Hematopoietic multipotent progenitor cell treated with erythropoietin and hydrocortisone succinate and interleukin-3 and kit ligand, for 6 days (in vitro differentiated cells): ENCODE measurements at regions not wholly inside any gene's neighbourhood (a gene's known extent, or its start where the extent isn't known, plus 50 kb on each side); places are given as distances from the start of the nearest gene placed in this dataset.
"Not testable (repeated sequence)": the region's sequence is repeated elsewhere in the genome, so short reads cannot be mapped to it uniquely, and the experiment has no call there.

ENCODE experiments used
- DNase-seq: peaks from one replicate; pipeline ENCODE4 v3.0.0-alpha.2; 2015

DNA sequence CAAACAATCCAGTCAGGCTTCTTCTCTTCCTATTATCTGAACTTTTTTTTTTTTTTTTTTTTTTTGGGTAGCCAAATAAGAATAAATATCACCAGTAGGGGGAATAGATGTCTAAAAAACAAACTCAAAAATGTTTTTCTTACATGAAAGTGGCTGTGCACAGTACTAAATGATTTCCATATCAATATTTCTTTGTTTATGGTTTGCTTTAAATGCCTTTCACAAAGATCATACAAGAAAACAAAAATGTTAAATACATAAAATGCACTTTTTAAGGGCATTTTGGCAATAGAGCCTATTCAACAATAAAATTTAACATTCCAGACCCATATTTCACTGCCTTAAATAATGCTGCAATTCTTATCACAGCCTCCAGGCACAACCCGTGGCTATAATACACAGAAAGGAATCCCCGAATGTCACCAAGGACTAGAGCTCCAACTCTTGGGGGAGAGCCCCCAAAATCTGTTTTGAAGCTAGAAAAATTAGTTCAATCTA, 91.1 kb upstream of the TBCA start:
- peak; percentile 76 for DNase-seq

DNA sequence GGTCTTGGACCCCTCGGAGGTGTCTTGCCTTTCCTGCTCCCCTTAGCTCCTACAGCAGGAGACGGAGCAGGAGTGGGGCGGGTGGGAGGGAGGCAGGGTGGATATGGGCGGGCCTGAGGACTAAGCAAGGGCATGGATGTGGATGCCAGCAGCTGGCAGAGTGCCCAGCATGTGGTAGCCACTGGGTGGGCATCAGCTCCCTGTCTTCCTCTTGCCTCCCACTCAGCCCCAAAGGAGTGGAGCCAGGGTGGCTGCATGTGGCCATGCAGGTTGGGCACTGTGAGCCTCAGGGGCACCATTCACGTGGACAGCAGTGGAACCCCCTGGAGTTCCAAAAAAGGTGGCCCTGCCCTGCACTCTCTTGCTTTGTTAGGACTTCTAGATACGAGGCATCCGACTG, 90.1 kb upstream of the TBCA start:
- DNase-seq: no peak

DNA sequence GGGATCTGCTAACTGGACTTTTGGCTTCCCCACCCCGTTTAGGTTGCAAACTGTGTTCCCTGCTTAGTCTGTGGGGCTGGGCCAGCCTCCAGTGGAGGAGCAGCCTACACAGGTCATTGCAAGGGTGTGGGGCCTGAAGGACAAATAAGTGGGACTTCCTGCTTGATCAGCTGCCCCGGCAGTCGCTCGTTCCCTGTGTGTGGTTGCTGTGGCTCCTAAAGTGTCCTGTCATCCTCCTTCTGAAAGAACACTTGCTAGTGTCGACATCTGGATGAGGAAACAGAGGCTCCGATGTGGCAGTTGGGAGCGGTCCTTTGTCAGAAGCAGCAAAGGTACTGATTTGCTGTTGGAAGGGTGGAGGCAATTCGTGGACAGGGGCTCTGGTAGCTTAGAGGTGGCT, 88.9 kb upstream of the TBCA start:
- peak; percentile 34 for DNase-seq

DNA sequence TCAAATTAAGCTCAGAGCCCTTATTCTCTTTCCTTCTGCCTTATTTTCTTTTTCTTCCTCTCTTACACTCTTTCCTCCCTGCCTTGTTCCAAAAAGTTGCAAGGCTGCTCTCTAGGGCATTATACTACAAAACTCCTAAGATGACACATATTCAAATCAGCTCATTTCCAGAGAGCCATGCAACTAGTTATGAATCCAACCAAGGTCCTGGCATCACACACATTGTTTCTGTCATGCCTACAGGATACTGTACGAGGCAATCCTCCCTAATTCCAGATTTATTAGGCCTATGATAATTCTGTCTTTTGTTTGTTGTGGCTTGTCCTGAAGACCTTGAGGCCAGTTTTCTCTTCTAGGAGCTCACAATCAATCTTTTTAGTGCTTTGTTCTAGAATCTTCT, 87.0 kb upstream of the TBCA start:
- DNase-seq: no peak

- no peak for DNase-seq
Measured at GRCh38 chr5:77861576-77861975, 85.4 kb upstream of the TBCA start.

DNA sequence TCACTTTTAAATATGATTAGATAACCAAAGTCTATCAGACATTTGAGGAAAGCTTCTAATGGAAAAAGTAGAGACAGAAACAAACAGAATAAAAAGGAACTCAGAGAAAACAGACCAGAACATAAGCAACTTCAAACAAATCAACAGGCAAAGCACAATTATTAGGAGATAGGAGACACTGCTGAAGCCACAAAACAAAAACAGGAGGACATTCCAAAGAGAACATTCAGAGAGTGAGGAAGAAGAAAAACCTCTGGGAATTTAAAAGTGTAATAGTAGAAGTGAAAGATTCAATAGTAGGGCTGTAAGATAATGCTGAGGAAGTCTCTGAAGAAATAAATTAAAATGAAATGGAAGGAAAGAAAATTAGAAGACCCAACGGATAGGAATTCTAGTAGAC, 83.2 kb upstream of the TBCA start:
- no peak for DNase-seq

- DNase-seq: not testable (repeated sequence)
Measured at GRCh38 chr5:77858678-77859077, 82.5 kb upstream of the TBCA start.

DNA sequence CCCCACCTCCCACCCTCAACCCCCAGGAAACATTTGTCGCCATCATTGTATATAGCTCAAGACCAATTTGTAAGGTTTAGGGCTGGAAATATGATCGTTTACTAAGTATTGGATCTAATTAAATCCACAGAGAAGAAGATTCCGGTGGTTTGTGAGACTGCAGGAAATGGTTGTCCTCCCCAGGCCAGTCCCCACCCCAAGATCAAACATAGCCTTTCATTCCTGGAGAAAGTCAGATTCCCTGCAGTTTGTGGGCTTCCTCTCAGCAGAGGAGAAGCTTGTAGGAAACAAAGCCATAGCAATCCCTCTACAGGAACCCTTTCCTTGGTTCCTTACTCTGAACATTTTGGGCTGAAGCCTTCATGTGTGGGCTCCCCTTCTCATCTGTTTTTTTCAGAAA, 79.2 kb upstream of the TBCA start:
- no peak for DNase-seq

DNA sequence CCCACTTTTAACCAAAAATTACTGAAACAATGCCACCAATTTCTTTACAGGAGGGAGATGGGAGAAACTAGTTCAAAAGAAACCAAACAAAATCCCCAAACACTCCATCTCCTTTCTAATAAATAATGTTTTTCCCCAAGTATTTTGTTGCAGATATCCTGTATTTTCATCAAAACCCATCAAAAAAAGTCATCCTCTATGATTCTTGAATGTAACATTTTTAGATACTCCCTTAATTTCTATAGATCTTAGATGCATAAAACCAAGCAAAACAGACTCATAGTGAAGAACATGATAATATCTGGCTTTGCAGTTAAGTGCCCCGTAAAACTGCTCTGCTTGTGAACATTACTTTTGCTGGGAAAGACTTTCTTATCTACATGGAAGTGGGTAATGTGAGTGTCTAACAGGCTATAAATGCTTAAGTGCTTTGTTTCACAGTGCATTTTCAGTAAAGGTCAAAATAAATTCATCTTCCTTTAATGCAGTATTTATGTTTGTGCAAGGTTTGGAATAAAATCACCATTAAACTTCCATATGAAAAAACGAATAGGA, 77.3 kb upstream of the TBCA start:
- peak; percentile 13 for DNase-seq

GRCh38 chr5:77852514-77853352, 76.6 kb upstream of the TBCA start:
- DNase-seq: peak; percentile 53

GRCh38 chr5:77852068-77852513, 76.0 kb upstream of the TBCA start:
- no peak for DNase-seq

DNA sequence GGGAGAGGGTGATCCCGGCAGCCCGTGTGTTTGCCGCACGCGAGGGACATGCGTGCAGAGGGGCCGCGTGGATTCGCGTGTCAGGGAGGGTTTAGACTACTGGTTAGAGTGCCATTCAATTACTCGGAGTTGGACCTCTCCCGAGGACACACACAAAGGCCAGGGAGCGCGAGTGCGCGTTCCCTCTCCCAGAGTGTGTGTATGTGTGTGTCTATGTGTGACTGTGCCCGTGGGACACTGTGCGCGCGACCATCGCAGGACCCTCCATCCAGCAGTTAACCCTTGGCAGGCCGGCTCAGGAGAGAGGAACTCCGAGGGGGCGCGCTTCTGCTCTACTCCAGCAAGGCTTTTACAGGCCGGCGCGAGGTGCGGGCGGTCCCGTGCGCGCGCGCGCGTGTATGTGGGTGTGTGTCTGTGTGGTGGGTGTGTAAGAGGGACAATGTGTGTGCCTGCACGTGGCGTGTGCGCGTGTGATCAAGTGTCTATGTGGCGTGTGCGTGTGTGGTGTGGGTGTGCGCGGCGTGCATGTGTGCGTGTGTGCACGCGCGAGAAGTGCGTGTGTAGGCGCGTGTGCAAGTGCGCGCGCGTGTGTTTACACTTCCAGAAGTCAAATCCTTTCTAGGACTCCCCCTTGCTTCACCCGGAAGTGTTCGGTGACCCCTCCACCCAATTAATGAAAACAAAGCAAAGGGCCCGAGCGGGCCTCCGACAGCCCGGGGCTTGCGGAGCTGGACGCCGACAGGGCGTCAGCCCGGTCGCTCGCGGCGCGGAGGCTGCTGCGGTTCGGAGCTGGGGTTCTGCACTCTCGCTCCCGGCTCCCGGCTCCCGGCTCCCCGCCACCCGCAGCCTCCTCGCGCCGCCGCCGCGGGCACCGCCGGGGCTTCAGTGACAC, 75.3 kb upstream of the TBCA start:
- DNase-seq: peak; percentile 40

DNA sequence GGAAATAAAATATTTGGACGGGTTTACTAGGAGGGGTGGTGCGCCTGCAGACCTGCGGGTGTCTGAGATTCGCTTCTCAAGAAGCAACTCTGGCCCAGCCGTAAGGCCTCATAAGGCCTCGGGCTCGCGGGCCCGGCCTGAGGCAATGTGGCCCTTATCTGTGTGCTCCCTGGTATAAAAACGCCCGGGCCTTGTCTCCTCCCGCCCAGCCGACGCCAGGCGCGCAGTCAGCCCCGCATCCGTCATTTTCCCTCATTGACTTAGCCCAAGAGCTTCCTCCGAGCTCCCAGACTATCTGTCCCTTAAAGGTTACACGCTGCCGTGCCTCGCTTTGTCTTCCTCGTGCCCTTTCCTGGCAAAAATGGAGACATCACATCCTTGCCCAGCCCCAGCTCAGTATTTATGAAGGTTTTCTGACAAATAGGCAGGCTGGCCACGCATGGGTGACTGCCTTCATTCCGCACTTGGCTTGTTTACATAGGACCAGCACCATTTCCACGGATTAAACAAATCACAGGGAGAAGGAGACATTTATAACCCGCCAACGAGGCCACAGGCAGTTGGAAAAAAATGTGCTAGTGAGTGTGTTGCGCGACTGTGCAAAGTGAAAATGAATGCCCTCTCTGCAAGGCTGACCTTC, 74.5 kb upstream of the TBCA start:
- peak; percentile 16 for DNase-seq

DNA sequence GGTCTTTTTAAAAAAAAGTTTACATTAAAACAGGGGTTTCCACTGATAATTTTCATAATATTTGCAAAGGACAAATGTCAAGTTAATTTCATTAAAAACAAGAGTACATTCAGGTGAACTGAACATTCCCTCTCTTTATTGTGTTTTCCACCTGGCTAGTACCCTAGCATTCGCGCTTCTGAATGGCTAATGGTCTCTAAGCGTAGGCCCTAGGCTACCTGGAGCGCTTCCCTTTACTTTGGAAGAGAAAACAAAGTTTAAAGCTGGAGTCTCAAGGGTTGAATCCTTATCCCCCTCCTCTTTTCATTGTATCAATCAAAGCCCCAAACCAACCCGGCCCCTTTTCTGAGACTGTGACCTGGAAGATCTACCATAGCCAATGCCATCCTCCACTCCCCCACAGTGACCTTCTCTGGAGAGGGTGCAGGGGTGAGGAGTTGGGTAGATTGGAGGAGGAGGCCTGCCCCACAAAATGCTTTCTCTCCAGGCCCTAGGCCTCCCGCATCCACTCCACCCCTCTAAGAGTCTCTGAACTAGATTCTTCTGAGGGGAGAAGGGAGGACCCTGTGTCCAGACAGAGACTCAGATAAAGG, 73.3 kb upstream of the TBCA start:
- DNase-seq: no peak

GRCh38 chr5:77847814-77848290, 71.7 kb upstream of the TBCA start:
- no peak for DNase-seq

DNA sequence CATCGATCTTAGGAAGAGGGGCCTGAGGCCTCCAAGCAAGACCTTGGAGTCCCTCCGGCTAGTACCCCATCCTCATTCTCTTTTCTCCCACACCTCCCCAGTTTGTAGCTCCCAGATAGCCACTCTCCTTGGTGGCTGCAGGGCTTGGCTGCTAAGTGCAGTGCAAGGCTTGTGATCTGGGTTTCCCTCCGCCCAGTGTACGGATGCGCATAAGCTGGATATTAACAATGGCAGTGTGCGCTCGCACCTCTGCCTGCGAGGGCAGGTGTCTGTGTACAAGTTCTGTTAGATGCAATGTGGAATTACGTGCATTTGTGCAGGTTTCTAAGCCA, 71.0 kb upstream of the TBCA start:
- DNase-seq: no peak

DNA sequence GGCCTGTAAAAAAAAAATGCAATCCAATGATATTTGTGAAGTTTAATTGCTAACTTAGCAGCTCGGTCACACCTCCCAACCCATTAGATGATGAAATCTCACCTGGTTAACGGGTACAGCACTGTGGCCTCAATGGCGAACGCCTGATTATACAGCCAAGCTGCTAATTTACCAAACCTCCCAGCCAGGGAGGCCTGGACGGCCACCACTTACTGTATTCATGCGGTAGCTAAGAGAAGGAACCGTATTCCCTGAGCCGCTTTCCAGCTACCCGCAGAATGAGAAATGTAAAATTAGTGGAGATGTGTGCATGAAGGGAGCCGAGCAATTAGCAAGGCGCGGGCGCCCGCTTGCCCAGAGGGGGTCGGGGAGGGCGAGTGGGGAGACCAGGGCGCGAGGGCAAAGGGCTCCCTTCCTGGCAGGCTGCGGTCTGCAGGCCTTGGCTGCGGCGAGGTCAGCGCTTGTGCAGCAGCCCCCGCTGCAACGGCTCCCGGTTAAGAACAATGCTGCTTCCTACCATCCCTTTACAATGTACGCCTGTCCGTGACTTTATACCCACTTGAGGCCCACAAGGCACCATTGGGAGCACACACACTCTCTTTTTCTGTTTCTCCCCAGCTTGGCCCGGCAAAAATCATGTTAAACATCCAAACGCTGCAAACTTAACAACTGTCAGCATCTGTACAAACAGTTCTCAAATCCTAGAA, 70.4 kb upstream of the TBCA start:
- no peak for DNase-seq

- DNase-seq: no peak
Measured at GRCh38 chr5:77845324-77845646, 69.1 kb upstream of the TBCA start.

- DNase-seq: no peak
Measured at GRCh38 chr5:77844623-77845323, 68.6 kb upstream of the TBCA start.

GRCh38 chr5:77844373-77844622, 68.2 kb upstream of the TBCA start:
- peak; percentile 48 for DNase-seq

- DNase-seq: no peak
Measured at GRCh38 chr5:77843570-77844372, 67.6 kb upstream of the TBCA start.
